Trophoblast cell (in vitro differentiated cells and primary cell): ENCODE measurements at regions not wholly inside any gene's neighbourhood (a gene's known extent, or its start where the extent isn't known, plus 50 kb on each side); places are given as distances from the start of the nearest gene placed in this dataset.

Experiments used
- DNase-seq, 2 donors: peaks; one replicate each; pipeline ENCODE4 v3.0.0-alpha.2; 2016
- H2AFZ ChIP-seq: 2 replicates; pipeline ENCODE4 v1.6.1; 2013; ENCODE audit warnings: low read length, moderate library complexity, mild to moderate bottlenecking; ENCODE audit not compliant: insufficient read depth, poor library complexity
- H2AK5ac ChIP-seq: 2 replicates; pipeline ENCODE4 v1.6.1; 2013; ENCODE audit warnings: mild to moderate bottlenecking, low read length
- H2BK120ac ChIP-seq: 2 replicates; pipeline ENCODE4 v1.6.1; 2013; ENCODE audit warnings: low read length, mild to moderate bottlenecking, moderate library complexity; ENCODE audit not compliant: insufficient read depth, poor library complexity
- H2BK12ac ChIP-seq: 2 replicates; pipeline ENCODE4 v1.6.1; 2013; ENCODE audit warnings: mild to moderate bottlenecking, low read length, moderate library complexity
- H2BK5ac ChIP-seq: 2 replicates; pipeline ENCODE4 v1.6.1; 2013; ENCODE audit warnings: low read length, low read depth, moderate library complexity, mild to moderate bottlenecking; ENCODE audit not compliant: poor library complexity
- H3K14ac ChIP-seq: 2 replicates; pipeline ENCODE4 v1.6.1; 2013; ENCODE audit warnings: mild to moderate bottlenecking, low read length
- H3K18ac ChIP-seq: 2 replicates; pipeline ENCODE4 v1.6.1; 2013; ENCODE audit warnings: mild to moderate bottlenecking, low read length
- H3K23ac ChIP-seq: 2 replicates; pipeline ENCODE4 v1.6.1; 2013; ENCODE audit warnings: low read length
- H3K27ac ChIP-seq: 2 replicates; pipeline ENCODE4 v1.5.1; 2013; ENCODE audit warnings: low read depth, mild to moderate bottlenecking, inconsistent platforms, low read length, moderate library complexity
- H3K27me3 ChIP-seq: 2 replicates; pipeline ENCODE4 v1.6.1; 2013; ENCODE audit warnings: inconsistent platforms, mild to moderate bottlenecking, low read length, moderate library complexity; ENCODE audit not compliant: insufficient read depth
- H3K36me3 ChIP-seq, 2 experiments: 1 replicate in 1 of 2; 2 replicates in 1 of 2; pipeline ENCODE4 v1.6.1; 2013; ENCODE audit warnings: low read length in 2 of 2, mild to moderate bottlenecking in 2 of 2, moderate library complexity in 1 of 2; ENCODE audit not compliant: insufficient read depth in 2 of 2, control insufficient read depth in 1 of 2
- H3K4ac ChIP-seq: 2 replicates; pipeline ENCODE4 v1.6.1; 2013; ENCODE audit warnings: low read depth, mild to moderate bottlenecking, low read length, moderate library complexity
- H3K4me1 ChIP-seq, 2 experiments: 1 replicate in 1 of 2; 2 replicates in 1 of 2; pipeline ENCODE4 v1.6.1; 2013; ENCODE audit warnings: low read length in 2 of 2, mild to moderate bottlenecking in 2 of 2, moderate library complexity in 1 of 2; ENCODE audit not compliant: insufficient read depth in 2 of 2, control insufficient read depth in 1 of 2
- H3K4me2 ChIP-seq: 2 replicates; pipeline ENCODE4 v1.6.1; 2013; ENCODE audit warnings: inconsistent platforms, mild to moderate bottlenecking, low read length, moderate library complexity
- H3K4me3 ChIP-seq: 2 replicates; pipeline ENCODE4 v1.5.1; 2013; ENCODE audit warnings: mild to moderate bottlenecking, low read depth, low read length, inconsistent platforms
- H3K79me1 ChIP-seq: one replicate; pipeline ENCODE4 v1.6.1; 2013; ENCODE audit warnings: low read length
- H3K79me2 ChIP-seq: 2 replicates; pipeline ENCODE4 v1.6.1; 2013; ENCODE audit warnings: low read length, mild to moderate bottlenecking; ENCODE audit not compliant: control insufficient read depth, insufficient read depth, poor library complexity
- H3K9ac ChIP-seq: 2 replicates; pipeline ENCODE4 v1.6.1; 2013; ENCODE audit warnings: mild to moderate bottlenecking, low read length
- H3K9me3 ChIP-seq: 2 replicates; pipeline ENCODE4 v1.6.1; 2013; ENCODE audit warnings: low read depth, mild to moderate bottlenecking, control low read depth, inconsistent platforms, low read length; ENCODE audit not compliant: insufficient read depth
- H4K12ac ChIP-seq: 2 replicates; pipeline ENCODE4 v1.6.1; 2013; ENCODE audit warnings: low read depth, mild to moderate bottlenecking, low read length, moderate library complexity
- H4K8ac ChIP-seq: 2 replicates; pipeline ENCODE4 v1.6.1; 2013; ENCODE audit warnings: low read depth, mild to moderate bottlenecking, low read length, moderate library complexity
- H4K91ac ChIP-seq: one replicate; pipeline ENCODE4 v1.6.1; 2013; ENCODE audit warnings: low read depth, mild to moderate bottlenecking, low read length, moderate library complexity
- WGBS: extraction: QIAGEN DNeasy Blood & Tissue Kit; methylation state at CpG from one replicate; pipeline ENCODE4 v1.1.7; 2013; ENCODE audit warnings: missing lambda C conversion rate; ENCODE audit not compliant: insufficient read length, insufficient coverage; ENCODE audit errors: extremely low coverage; 5-methylcytosine and 5-hydroxymethylcytosine counted together

- H2AFZ ChIP-seq: no peak overlapping the region
- DNase-seq: no peak
- H3K4me2 ChIP-seq: no peak overlapping the region
- H2AK5ac ChIP-seq: no peak overlapping the region
- no peaks in the 10 kb centered on the region for H3K27me3 ChIP-seq
- no peak overlapping the region for H3K14ac ChIP-seq
- H3K9me3 ChIP-seq: peaks cover 2% of the 10 kb centered on the region
- no peaks in the 10 kb centered on the region for H3K79me1 ChIP-seq
- WGBS: no CpG with 5 or more reads among the region's 8 CpGs
- H3K23ac ChIP-seq: no peak overlapping the region
- H2BK120ac ChIP-seq: no peak overlapping the region
- peaks cover 0 to 2% of the 10 kb centered on the region in 2 experiments for H3K36me3 ChIP-seq
- no peak overlapping the region for H2BK5ac ChIP-seq
- H3K18ac ChIP-seq: no peak overlapping the region
- no peak overlapping the region for H4K12ac ChIP-seq
- no peak overlapping the region for H4K8ac ChIP-seq
- H3K27ac ChIP-seq: no peak overlapping the region
- H4K91ac ChIP-seq: no peak overlapping the region
- no peaks in the 10 kb centered on the region for H3K79me2 ChIP-seq
- H3K4me3 ChIP-seq: no peak overlapping the region
- H3K4ac ChIP-seq: no peak overlapping the region
- no peak overlapping the region for H3K9ac ChIP-seq
- no peak overlapping the region for H2BK12ac ChIP-seq
- H3K4me1 ChIP-seq: no peaks in the 10 kb centered on the region
These were observed 200.0 kb downstream of the AJAP1 start for GRCh38 chr1:4854367-4854766.

DNA sequence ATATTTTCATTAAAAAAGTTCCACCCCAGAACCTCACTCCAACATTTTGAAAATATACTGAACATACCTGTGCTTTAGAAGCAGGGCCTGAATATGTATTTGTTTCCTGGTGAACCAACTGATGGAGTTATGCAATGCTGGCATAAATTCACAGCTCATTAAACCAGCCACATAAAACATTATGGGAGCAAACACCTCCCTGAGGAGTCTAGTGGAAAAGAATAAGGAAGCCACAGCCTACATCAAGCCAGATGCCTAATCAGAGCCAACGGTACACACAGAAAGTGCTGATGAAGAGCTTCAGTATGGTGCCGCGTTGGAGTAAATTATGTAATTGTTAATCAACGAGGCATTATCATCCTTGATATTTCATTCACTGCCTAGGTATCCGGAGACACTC, 199.5 kb downstream of the AJAP1 start:
- no peaks in the 10 kb centered on the region for H3K79me2 ChIP-seq
- no peak for DNase-seq
- H2AFZ ChIP-seq: no peak overlapping the region
- H3K4ac ChIP-seq: no peak overlapping the region
- H3K9ac ChIP-seq: no peak overlapping the region
- no CpG with 5 or more reads among the region's 5 CpGs for whole genome bisulfite sequencing
- H2BK12ac ChIP-seq: no peak overlapping the region
- H4K12ac ChIP-seq: no peak overlapping the region
- no peaks in the 10 kb centered on the region for H3K79me1 ChIP-seq
- H3K9me3 ChIP-seq: peaks cover 2% of the 10 kb centered on the region
- peaks cover 0 to 2% of the 10 kb centered on the region in 2 experiments for H3K36me3 ChIP-seq
- no peak overlapping the region for H3K14ac ChIP-seq
- H3K4me1 ChIP-seq: no peaks in the 10 kb centered on the region
- H3K4me2 ChIP-seq: no peak overlapping the region
- no peak overlapping the region for H4K91ac ChIP-seq
- H3K4me3 ChIP-seq: no peak overlapping the region
- no peak overlapping the region for H2AK5ac ChIP-seq
- no peak overlapping the region for H4K8ac ChIP-seq
- H2BK120ac ChIP-seq: no peak overlapping the region
- H3K18ac ChIP-seq: no peak overlapping the region
- no peak overlapping the region for H3K23ac ChIP-seq
- H2BK5ac ChIP-seq: no peak overlapping the region
- no peak overlapping the region for H3K27ac ChIP-seq
- H3K27me3 ChIP-seq: no peaks in the 10 kb centered on the region

GRCh38 chr1:4851385-4852065, 197.1 kb downstream of the AJAP1 start:
- no peak for DNase-seq
- Histone ChIP-seq H2AFZ (no peak overlapping the region), H2AK5ac (no peak overlapping the region), H3K79me1 (no peaks in the 10 kb centered on the region), H3K9ac (no peak overlapping the region), H4K91ac (no peak overlapping the region), H3K4me2 (no peak overlapping the region), H3K4me1 (no peaks in the 10 kb centered on the region), H4K12ac (no peak overlapping the region), H4K8ac (no peak overlapping the region), H2BK5ac (no peak overlapping the region), H3K27ac (no peak overlapping the region), H3K9me3 (peaks cover 2% of the 10 kb centered on the region), H3K36me3 (peaks cover 0 to 2% of the 10 kb centered on the region in 2 experiments), H3K14ac (no peak overlapping the region), H2BK120ac (no peak overlapping the region), H3K27me3 (no peaks in the 10 kb centered on the region), H2BK12ac (no peak overlapping the region), H3K23ac (no peak overlapping the region), H3K4me3 (no peak overlapping the region), H3K4ac (no peak overlapping the region), H3K79me2 (no peaks in the 10 kb centered on the region), H3K18ac (no peak overlapping the region)
- no CpG with 5 or more reads among the region's 8 CpGs for WGBS

GRCh38 chr1:4848431-4848830, 194.0 kb downstream of the AJAP1 start:
- H3K79me2 ChIP-seq: no peaks in the 10 kb centered on the region
- no peak overlapping the region for H4K91ac ChIP-seq
- no peak overlapping the region for H3K4me2 ChIP-seq
- no peaks in the 10 kb centered on the region for H3K27me3 ChIP-seq
- H3K14ac ChIP-seq: no peak overlapping the region
- no peak overlapping the region for H2BK5ac ChIP-seq
- H2AK5ac ChIP-seq: no peak overlapping the region
- H3K4ac ChIP-seq: no peak overlapping the region
- no peak overlapping the region for H2BK12ac ChIP-seq
- peaks cover 5% of the 10 kb centered on the region for H3K9me3 ChIP-seq
- H2AFZ ChIP-seq: no peak overlapping the region
- no peak overlapping the region for H3K9ac ChIP-seq
- no peak for DNase-seq
- no peak overlapping the region for H3K4me3 ChIP-seq
- no peaks in the 10 kb centered on the region for H3K4me1 ChIP-seq
- H4K8ac ChIP-seq: no peak overlapping the region
- H4K12ac ChIP-seq: no peak overlapping the region
- H3K36me3 ChIP-seq: peaks cover 0 to 2% of the 10 kb centered on the region in 2 experiments
- H3K23ac ChIP-seq: no peak overlapping the region
- no CpG with 5 or more reads among the region's 4 CpGs for WGBS
- no peak overlapping the region for H3K27ac ChIP-seq
- H2BK120ac ChIP-seq: no peak overlapping the region
- no peaks in the 10 kb centered on the region for H3K79me1 ChIP-seq
- H3K18ac ChIP-seq: no peak overlapping the region
